HG02981 (cell line): ENCODE measurements at regions not wholly inside any gene's neighbourhood (a gene's known extent, or its start where the extent isn't known, plus 50 kb on each side); places are given as distances from the start of the nearest gene placed in this dataset.
"Not testable (repeated sequence)": the region's sequence is repeated elsewhere in the genome, so short reads cannot be mapped to it uniquely, and the experiment has no call there.

Experiments used
- ATAC-seq: cut with Tn5 transposase; IDR thresholded peaks from one replicate; pipeline ENCODE4 v1.9.1; 2021; ENCODE audit warnings: mild to moderate bottlenecking, moderate library complexity; ENCODE audit not compliant: unreplicated experiment

GRCh38 chrY:19541475-19542306 lies 202.8 kb downstream of the KDM5D start:
- ATAC-seq = peak; percentile 91

- not testable (repeated sequence) for ATAC-seq
These were observed 208.8 kb downstream of the KDM5D start for GRCh38 chrY:19535697-19536096.

GRCh38 chrY:19521976-19522375 lies 222.6 kb downstream of the KDM5D start:
- no peak for ATAC-seq

DNA sequence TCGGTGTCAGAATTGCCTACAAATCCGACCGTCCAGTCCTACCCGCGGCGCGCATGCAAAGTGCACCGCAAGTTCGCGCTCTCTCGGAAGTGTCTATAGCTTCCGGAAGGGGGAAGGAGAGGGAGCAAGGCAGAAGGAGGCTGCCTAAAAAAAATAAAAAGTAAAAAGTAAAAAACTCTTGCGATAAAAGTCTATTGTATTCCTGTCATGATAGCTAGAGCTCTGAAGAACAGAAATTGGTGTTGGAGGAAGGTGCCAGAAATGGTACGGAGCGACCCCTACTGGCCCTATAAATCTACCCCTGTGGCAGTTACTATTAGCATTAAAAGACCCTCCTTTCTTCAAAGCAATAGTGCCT lies 241.5 kb downstream of the KDM5D start:
- ATAC-seq = no peak

DNA sequence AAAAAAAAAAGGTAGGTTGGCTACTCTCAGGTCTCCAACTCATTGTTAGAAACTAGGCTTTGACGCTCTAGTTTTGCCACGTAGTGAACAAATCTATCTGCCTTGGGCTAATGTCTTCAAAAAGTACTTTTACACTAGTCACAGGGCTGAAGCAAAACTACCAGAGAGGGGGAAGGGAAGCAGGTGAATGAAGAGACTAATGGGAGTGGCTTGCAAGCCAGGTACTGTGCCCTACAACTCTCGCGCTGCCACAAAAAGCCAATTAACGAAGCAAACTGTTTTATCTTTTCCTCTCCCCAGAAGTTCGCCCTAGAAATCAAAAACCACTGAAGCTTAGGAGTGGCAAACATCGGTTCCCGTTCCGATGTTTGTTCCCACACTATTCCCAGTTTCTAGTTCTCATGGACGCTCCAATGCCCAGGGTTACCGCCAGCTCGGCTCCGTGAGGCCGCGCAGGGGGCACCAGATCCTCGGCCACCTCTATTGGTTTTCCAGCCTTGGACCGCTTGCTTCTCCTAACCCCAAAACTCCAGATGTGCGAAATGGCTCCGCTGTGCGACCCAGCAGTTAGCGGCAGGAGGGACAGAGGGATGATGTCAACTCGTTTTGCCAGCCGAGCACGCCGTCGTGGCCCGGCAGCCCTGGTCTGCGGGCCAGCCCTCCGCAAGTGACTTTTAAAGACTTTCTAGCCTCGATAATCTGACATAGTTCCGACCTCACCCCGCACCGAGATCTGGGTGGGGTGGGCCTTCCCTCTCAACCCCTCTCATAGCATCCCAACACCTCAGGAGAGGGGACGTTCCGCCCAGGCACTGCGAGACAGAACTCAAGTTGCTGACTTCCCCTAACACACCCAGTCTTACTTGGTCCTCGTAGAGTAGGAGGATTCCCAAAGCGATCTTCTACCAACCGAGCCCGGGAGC lies 242.1 kb downstream of the KDM5D start:
- no peak for ATAC-seq

GRCh38 chrY:19498556-19498955 lies 246.0 kb downstream of the KDM5D start:
- ATAC-seq = no peak

DNA sequence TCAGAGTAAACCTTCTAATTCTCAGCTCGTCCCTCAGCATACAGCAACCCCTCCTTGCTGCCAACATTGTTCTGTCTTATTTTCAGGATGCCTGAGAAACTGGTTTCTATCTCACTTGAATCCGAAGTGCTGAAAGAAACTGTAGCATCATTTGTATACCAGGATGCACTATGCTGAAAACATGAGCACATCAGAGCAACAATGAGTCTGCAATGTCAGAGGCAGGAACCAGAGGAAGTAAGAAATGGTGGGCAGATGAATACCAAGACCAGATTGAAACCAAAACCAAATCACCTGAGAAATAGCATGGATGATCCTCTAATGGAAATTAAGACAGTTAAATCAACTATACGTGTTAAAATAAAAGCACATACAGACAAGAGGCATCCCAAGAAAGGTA lies 257.0 kb downstream of the KDM5D start:
- no peak for ATAC-seq

DNA sequence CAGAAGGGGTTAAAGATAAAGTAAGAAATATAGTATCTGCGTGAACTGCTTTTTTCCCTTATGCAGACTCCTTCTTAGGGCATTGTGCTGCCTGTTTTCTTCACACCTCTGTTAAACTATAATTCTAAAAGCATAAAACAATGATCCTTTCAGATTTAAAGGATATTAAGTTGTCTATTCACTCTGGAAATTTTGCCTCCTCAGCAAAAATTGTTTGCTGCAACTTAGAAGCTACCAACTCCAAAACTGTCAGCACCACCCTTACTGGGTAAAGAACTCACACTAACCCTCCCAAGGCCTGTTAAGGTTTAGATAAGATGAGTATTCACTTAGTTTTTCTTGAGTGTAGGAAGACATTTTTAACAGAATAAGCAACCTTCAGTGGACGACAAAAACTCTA lies 259.5 kb downstream of the KDM5D start:
- ATAC-seq = no peak

- no peak for ATAC-seq
These were observed 265.4 kb downstream of the KDM5D start for GRCh38 chrY:19479141-19479540.

DNA sequence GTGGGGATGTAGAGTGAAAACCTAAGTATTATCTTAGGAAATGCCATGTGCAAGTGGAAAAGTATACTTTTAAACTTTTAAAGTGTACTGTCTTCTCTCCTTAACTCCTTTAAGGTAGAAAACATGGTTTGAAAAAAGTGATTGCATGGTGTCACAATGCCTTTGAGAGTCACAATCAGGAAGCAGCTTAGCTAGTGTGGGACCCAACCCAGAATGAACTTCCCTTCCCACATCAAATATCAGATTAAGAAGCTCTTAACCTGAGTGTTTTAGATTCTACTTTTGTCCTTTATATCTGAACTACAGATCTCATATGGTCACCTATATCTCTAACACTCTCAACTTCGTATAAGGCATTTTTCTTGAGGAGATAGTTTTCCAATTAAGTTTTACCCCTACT lies 266.6 kb downstream of the KDM5D start:
- no peak for ATAC-seq

- no peak for ATAC-seq
These were observed 278.7 kb downstream of the KDM5D start for GRCh38 chrY:19465809-19466208.

GRCh38 chrY:19456855-19457448 lies 287.6 kb downstream of the KDM5D start:
- no peak for ATAC-seq

DNA sequence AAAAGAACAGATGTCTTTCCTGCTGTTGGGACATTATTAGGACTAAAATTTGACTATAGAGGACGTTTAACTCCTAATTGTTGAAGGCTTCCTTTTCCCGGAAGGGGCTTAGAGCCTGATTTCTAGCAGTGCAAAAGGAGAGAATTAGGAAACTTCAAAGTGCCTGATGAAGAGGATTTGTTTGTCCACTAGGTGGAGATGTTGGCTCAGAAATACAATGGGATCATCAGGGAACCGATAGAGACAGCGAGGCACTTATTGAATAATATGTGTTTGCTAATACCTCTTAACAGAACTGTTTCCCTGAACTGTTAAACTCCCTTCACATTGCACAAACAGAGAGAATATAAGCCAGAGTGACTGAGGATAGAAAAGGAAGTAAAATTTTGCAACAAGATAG lies 311.5 kb downstream of the KDM5D start:
- ATAC-seq = peak; percentile 61

GRCh38 chrY:19427736-19428518 lies 316.6 kb downstream of the KDM5D start:
- no peak for ATAC-seq

DNA sequence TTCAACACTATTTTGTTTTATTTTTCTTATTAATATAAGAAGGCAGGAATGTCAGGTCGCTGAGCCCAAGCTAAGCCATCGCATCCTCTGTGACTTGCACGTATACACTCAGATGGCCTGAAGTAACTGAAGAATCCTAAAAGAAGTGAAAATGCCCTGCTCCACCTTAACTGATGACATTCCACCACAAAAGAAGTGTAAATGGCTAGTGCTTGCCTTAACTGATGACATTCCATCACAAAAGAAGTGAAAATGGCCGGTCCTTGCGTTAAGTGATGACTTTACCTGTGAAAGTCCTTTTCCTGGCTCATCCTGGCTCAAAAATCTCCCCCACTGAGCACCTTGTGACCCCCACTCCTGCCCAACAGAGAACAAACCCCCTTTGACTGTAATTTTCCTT lies 317.3 kb downstream of the KDM5D start:
- ATAC-seq = not testable (repeated sequence)

DNA sequence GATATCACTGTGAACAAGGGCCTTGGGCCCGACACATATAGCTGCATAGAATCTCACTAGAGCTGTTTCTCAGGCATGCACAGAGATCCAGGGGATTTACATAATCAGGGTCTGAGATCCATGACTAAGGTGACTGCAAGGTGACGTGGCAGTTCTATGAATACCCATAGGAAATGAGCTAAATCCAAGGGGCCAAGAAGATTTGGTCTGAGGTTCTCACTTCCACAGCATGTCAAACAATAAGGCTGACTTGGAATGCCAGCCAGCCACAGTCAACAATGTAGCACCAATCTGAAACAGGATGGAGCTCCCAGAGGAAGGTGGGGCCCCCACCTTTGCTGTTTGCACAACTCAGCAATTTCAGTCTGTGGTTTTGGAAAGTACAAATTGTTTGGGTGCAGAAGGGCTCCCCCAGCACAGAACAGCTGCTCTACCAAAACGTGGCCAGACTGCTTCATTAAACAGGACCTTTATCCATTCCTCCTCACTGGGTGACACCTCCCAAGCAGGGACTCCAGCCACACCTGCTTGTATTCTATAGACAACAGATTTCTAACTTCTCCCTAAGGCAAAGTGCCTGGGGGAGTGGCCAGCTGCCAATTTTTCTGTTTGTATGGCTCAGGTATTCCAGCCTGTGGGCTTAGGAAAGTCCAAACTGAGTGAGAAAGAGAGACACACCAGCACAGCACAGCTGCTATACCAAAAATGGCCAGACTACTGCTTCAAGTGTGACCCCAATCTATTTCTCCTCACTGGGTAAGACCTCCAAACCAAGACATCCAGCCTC lies 333.4 kb downstream of the KDM5D start:
- ATAC-seq = no peak

DNA sequence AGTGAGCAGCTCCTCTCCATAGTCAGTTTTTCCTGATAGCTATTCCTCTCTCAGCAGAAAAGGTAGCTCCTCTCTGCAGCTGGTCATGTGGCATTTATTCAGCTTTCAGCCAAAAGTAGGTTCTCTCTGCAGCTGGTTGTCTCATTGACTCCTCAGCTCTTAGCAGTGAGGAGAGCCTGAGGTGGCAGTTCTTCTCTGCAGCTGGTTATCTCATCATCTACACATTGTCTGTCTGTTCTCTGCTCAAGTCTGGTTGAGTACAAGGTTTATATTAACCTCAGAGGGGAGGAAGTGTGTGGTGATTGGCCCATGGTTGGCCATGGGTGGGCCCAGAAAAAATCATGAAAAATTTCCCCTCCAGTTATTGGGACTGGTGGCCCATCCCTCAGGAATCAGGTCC lies 338.3 kb downstream of the KDM5D start:
- ATAC-seq = no peak

DNA sequence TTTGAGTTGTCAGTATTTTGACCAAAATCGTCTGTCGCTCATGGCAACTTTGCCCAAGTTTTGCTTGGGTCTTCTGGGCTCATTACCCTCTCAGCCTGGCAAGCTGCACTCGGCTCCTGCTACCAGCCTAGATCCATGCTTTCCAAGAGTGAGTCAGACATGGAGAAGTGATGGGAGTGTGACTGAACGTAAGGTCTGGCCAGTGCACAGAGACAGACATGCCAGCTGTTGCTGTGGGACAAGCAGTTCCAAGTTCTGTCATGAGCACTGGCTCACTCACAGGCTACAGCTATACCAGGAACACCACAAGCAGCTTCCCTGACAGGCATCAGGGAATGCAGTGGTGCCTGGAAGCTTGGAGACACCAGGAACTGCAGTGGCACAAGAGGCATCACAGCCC lies 338.9 kb downstream of the KDM5D start:
- no peak for ATAC-seq

DNA sequence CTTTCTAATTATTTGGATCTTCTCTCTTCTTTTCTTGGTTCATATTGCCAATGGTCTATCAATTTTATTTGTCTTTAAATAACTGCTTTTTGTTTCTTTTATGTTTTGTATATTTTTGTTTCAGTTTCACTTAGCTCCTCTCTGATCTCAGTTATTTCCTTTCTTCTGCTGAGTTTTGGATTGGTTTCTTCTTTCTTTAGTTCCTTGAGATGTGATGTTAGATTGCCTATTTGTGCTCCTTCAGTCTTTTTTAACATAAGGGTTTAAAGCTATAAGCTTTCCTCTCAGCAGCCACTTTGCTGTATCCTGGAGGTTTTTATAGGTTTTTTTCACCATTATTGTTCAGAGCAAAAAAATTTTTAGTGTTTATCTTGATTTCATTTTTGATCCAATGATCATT lies 351.6 kb downstream of the KDM5D start:
- ATAC-seq = no peak

GRCh38 chrY:19391922-19392321 lies 352.6 kb downstream of the KDM5D start:
- ATAC-seq = no peak
